Central memory CD4-positive, alpha-beta T cell (primary cell): ENCODE measurements at regions not wholly inside any gene's neighbourhood (a gene's known extent, or its start where the extent isn't known, plus 50 kb on each side); places are given as distances from the start of the nearest gene placed in this dataset.

Experiments
- DNase-seq: peaks from one replicate; pipeline ENCODE4 v3.0.0; 2022

- no peak for DNase-seq
Observed at GRCh38 chr15:36294359-36294758, 285.1 kb upstream of the CDIN1 start.

DNA sequence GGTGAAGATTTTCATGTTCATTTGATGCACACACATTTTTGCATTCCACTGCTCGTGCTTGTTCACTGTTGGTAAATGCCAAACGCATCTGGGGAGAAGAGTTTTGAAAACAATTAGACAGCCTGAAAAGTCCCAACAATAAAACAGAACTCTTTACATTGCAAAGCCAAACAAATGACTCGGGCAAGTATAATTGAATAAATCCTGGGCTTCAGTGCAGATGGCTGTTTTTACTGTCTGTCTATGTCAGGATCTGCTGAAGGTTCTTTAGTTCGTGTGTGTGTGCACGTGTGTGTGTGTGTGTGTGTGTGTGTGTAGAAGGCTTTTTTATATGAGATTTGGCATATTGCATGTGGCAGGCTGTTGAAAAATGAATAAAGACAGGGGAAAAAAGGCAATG lies 277.5 kb upstream of the CDIN1 start:
- no peak for DNase-seq

DNA sequence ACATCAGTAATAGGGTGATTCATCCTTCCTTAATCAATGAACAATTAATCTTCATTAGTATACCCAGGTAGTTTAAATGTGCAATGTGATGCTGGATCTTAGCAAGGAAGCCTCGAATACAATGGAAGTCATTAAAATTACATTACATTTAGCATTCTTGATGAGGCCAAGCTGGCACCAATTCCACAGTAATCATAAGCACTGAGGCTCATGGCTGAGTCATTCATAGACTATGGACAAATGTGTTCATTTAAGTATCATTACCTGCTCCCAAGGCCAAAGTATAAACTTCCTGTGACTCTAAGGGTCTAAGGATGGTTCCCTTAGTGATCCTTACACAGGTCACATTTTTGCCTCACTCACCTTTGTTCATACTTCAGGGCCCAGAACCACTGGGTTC lies 266.4 kb upstream of the CDIN1 start:
- DNase-seq, result no peak

- no peak for DNase-seq
Observed at GRCh38 chr15:36313736-36314280, 265.6 kb upstream of the CDIN1 start.

GRCh38 chr15:36315649-36316048 lies 263.8 kb upstream of the CDIN1 start:
- no peak for DNase-seq

DNA sequence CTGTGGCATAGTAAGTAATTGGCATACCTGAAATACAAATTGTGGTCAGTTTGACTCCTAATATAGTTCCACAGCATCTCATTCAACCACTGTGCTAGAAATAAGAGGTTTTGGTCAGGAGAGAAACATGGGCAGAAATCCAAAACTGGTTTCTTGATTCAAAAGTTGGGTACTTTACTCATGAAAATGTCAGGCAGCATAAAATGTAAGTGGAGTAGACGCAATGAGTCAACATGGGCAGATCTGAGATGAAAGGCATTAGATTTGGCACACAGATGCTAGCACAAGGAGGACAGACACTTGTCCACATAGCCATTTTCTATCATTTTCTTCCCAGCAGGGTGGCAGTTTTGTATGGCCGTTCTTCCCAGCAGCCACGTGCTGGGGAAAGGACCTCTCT lies 255.8 kb upstream of the CDIN1 start:
- DNase-seq, result no peak

DNA sequence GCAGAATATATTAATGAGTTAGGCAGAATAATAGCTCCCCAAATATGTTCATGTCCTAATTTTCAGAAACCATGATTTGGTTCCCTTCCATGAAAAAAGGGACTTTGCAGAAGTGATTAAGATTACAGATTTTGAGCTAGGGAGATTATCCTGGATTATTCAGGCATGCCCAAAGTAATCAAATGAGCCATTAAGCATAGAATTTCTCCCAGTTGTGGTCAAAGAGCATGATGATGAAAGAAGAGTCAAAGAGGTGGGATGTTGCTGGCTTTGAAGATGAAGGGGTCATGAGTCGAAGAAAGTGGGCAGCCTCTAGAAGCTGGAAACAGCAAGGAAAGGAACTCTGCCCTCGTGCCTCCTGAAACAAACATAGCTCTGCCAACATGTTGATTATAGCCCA lies 254.2 kb upstream of the CDIN1 start:
- no peak for DNase-seq

- DNase-seq, result no peak
Observed at GRCh38 chr15:36329592-36329991, 249.8 kb upstream of the CDIN1 start.

DNA sequence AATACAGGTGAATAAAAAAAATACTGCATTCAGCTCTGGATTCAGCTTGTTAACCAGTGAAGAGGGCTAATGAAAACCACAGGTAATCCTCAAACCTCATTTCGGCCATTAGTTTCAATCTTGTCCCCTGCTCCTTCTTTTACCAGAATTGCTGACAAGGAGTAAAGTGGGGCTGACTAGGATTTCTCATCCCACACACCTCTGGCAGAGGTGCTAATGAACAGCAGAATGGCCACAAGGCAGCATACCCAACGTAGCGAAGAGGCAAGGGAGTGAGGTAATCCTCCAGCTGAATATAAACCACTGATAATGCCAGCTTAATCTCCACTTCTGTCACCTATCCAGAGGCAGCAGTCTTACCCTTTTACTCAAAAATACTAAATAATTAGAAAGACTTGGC lies 248.8 kb upstream of the CDIN1 start:
- DNase-seq, result no peak

DNA sequence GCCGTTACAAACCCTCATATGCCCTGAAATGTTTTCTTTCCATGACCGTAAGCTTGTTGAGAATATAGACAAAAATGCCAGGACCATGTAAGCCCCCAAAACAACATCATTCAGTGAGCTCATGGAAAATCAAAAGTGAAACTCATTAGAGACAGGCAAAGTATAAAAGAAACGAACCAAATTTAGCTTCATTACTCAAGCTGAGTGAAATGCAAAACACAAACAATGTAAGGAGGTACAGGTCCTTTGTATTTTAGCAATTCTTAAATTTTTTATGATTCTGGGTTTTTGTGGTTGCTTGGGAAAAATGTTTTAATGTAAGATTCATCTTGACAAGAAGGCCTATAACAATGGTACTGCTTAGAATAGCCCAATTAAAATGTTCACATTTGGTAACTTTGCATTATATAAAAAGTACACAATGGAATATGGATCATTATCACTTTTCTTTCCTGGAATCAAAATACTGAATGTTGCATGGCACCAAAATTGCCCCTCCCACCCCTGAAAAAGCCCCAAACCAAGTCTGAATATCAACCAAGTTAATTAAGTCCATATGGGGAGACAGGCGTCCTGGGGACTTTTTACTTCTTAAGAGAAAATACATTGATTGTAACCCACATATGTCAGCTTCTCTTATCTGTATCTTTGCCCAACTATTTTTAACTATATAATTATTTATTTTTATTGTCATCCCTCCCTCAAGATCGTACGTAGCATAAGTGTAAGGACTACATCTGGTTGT lies 247.7 kb upstream of the CDIN1 start:
- no peak for DNase-seq

GRCh38 chr15:36332301-36332700 lies 247.1 kb upstream of the CDIN1 start:
- no peak for DNase-seq

DNA sequence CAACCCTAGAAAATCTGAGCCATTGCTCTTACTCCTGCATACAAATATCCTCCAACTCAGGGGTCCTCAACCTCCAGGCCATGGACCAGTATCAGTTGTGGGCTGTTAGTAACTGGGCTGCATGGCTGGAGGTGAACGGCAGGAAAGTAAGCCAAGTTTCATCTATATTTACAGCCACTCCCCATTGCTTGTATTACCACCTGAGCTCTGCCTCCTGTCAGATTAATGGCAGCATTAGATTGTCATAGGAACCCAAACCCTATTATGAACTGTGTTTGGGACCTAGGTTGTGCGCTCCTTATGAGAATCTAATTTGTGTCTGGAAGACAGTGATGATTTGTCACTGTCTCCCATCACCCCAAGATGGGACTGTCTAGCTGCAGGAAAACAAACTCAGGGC lies 246.5 kb upstream of the CDIN1 start:
- DNase-seq, result no peak

- DNase-seq, result no peak
Observed at GRCh38 chr15:36334059-36334458, 245.4 kb upstream of the CDIN1 start.

DNA sequence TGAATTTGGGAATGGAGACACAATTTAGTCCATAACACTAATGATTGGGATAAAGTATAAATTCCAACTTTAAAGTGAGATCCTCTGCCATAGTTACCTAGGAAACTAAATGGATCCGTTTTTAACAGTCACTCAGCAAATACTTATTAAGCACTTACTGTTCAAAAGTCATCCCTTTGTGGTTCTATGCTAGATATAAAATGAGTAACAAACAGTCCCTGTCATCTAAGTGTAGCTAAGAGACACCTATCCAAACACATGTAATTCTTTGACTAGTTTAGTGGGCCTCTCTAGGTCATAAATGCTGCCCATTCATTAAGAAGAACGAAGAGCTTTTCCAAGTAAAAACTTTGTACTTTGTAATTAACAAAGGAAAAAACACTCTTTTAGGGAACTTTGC lies 244.2 kb upstream of the CDIN1 start:
- DNase-seq, result no peak

- no peak for DNase-seq
Observed at GRCh38 chr15:36335659-36336058, 243.8 kb upstream of the CDIN1 start.

GRCh38 chr15:36344887-36345286 lies 234.5 kb upstream of the CDIN1 start:
- DNase-seq, result no peak

DNA sequence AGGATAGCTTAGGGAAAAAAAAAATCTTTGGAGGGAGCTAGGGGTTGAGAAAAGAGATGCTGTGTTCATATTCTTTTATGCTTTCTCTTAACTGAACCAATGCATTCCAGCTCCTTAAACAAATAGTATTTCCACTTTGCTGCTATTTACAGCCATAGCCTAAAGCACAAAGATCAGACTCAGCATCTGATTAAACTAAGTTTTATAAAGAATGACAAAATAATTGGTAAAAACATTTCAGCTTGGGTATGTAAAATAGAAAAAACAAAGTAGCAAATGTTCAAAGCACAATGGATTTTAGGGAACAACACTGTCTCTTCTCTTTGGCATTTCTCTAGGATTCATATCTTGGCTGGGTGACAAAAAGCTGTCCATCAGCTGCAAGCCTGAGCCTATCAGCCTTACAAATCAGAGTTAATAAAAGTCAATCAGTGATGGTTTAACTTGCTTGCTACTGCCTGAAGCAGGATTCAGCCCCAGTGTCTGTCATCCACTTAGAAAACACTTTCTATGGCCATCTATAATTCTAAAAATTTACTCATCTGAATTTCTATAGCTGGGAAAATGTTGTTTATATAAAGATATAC lies 232.1 kb upstream of the CDIN1 start:
- no peak for DNase-seq

DNA sequence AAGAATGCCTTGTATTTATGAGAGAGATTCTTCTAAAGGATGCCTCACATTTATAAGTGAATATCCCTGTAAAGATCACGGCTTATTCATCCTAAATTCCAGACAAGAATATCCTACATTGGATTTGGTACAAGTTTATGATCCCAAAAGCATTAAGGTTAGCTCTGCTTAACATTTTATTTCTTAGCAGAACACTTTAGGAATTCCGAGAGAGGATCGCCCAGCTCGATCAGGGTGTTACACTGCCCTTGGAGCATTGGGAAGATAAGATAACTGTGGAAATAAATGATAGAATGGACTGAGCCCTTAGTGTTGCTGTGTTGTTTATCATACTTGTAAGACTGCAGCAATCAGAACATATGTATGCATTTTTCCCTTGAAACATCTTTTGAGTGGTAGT lies 223.0 kb upstream of the CDIN1 start:
- DNase-seq, result no peak

- DNase-seq, result no peak
Observed at GRCh38 chr15:36356978-36357601, 222.3 kb upstream of the CDIN1 start.

DNA sequence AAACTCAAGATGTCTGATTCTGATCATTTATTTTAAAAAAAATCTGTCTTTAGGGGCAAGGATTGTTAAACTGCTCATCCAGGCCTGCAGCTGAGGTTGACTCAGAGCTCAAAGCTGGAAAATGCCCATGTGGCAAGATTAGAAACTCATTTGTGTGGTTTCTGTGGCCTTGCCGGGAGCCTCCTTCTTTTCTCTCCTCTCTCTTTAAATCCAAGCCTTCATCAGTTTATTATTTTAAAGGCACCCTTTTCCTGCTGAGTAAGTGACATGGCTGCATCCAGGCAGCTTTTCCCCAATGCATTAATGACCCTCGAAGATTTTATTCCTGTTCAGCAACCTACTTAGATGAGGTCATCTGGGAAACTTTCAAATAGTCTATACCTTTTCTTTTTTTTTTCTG lies 221.3 kb upstream of the CDIN1 start:
- no peak for DNase-seq

DNA sequence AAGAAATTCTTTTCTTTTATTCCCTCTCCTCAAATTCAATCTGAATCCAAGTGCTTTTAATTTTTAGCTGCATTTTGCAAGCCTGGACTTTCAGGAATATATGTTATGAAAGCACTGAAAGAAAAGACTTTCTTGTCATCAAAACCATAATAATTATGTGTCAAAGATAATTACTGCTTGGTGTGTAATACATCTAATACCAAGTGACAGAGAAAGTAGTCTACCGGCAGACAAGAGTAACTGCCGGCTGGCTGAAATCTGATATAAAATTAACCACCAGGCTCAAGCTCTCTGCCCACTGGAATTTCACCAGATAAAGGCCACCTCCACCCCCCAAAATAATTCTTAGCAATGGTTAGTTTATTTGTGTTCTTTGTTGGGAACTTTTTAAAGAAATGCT lies 220.9 kb upstream of the CDIN1 start:
- no peak for DNase-seq

- DNase-seq, result no peak
Observed at GRCh38 chr15:36359286-36359685, 220.1 kb upstream of the CDIN1 start.

GRCh38 chr15:36361351-36361870 lies 218.0 kb upstream of the CDIN1 start:
- no peak for DNase-seq

- DNase-seq, result no peak
Observed at GRCh38 chr15:36362509-36362915, 216.9 kb upstream of the CDIN1 start.
